ENCODE measurements at regions not wholly inside any gene's neighbourhood (a gene's known extent, or its start where the extent isn't known, plus 50 kb on each side); places are given as distances from the start of the nearest gene placed in this dataset.
"Not testable (repeated sequence)": the region's sequence is repeated elsewhere in the genome, so short reads cannot be mapped to it uniquely, and the experiment has no call there.

GRCh38 chr14:97143011-97143410, 345.8 kb downstream of the VRK1 start:
- H3K23ac ChIP-seq (ENCODE audit: low read length), result no peak overlapping the region
- WGBS (ENCODE audit: extremely low coverage, insufficient coverage, insufficient read length), result no CpG with 5 or more reads among the region's 1 CpG

DNA sequence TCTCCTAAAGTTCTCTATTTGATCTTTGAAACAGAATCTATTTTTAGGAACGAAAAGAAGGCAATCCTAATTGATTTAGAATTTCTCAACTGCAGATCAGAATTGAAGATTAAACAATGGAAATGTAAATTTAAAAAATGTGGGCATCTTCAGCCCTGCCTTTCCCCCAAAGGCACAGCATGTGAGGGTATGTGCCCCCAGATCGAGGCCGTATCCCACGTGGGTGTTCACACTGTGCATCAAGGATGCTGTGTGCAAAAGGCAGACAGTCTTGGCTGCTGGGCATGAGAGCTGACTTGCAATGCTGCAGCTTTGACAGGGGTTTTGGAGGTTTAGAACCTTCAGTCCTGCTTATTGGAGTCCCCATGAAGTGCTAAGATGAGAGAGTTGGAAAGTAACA, 346.3 kb downstream of the VRK1 start:
- no peak for DNase-seq
- WGBS (ENCODE audit: extremely low coverage, insufficient coverage, insufficient read length), result no CpG with 5 or more reads among the region's 4 CpGs
- Histone ChIP-seq H2BK5ac (ENCODE audit: low read depth, low read length, poor library complexity) (no peak overlapping the region), H4K91ac (ENCODE audit: low read depth, low read length) (no peak overlapping the region), H3K14ac (ENCODE audit: low read length) (no peak overlapping the region), H2AFZ (ENCODE audit: insufficient read depth, low read length, poor library complexity) (no peak overlapping the region), H3K4me1 (ENCODE audit: control insufficient read depth in 1 of 2, insufficient read depth in 2 of 2, low read length in 2 of 2) (no peaks in the 10 kb centered on the region), H3K9me3 (ENCODE audit: insufficient read depth, low read depth, low read length) (no peaks in the 10 kb centered on the region), H3K4me3 (ENCODE audit: low read depth, low read length) (no peak overlapping the region), H2BK12ac (ENCODE audit: low read length) (no peak overlapping the region), H3K18ac (ENCODE audit: low read length) (no peak overlapping the region), H3K23ac (ENCODE audit: low read length) (no peak overlapping the region), H2AK5ac (ENCODE audit: low read length) (no peak overlapping the region), H3K9ac (ENCODE audit: low read length) (no peak overlapping the region), H3K79me2 (ENCODE audit: control insufficient read depth, insufficient read depth, low read length, poor library complexity) (no peaks in the 10 kb centered on the region), H3K4me2 (ENCODE audit: low read length) (no peak overlapping the region), H4K8ac (ENCODE audit: low read depth, low read length) (no peak overlapping the region), H3K79me1 (ENCODE audit: low read length) (no peaks in the 10 kb centered on the region), H3K36me3 (ENCODE audit: control insufficient read depth in 1 of 2, insufficient read depth in 2 of 2, low read length in 2 of 2) (no peaks in the 10 kb centered on the region), H2BK120ac (ENCODE audit: insufficient read depth, low read length, poor library complexity) (no peak overlapping the region), H3K27ac (ENCODE audit: low read depth, low read length) (no peak overlapping the region), H4K12ac (ENCODE audit: low read depth, low read length) (no peak overlapping the region), H3K4ac (ENCODE audit: low read depth, low read length) (no peak overlapping the region), H3K27me3 (ENCODE audit: insufficient read depth, low read length) (no peaks in the 10 kb centered on the region)

More at GRCh38 chr14:97143011-97143410, 345.8 kb downstream of the VRK1 start:
- Histone ChIP-seq H3K4ac (ENCODE audit: low read depth, low read length) (no peak overlapping the region), H2BK5ac (ENCODE audit: low read depth, low read length, poor library complexity) (no peak overlapping the region), H3K9ac (ENCODE audit: low read length) (no peak overlapping the region), H4K91ac (ENCODE audit: low read depth, low read length) (no peak overlapping the region), H3K27me3 (ENCODE audit: insufficient read depth, low read length) (no peaks in the 10 kb centered on the region), H2BK120ac (ENCODE audit: insufficient read depth, low read length, poor library complexity) (no peak overlapping the region), H3K4me3 (ENCODE audit: low read depth, low read length) (no peak overlapping the region), H3K18ac (ENCODE audit: low read length) (no peak overlapping the region), H3K36me3 (ENCODE audit: control insufficient read depth in 1 of 2, insufficient read depth in 2 of 2, low read length in 2 of 2) (no peaks in the 10 kb centered on the region), H3K9me3 (ENCODE audit: insufficient read depth, low read depth, low read length) (no peaks in the 10 kb centered on the region), H2AFZ (ENCODE audit: insufficient read depth, low read length, poor library complexity) (no peak overlapping the region), H4K8ac (ENCODE audit: low read depth, low read length) (no peak overlapping the region), H2AK5ac (ENCODE audit: low read length) (no peak overlapping the region), H3K14ac (ENCODE audit: low read length) (no peak overlapping the region), H3K4me2 (ENCODE audit: low read length) (no peak overlapping the region), H3K79me2 (ENCODE audit: control insufficient read depth, insufficient read depth, low read length, poor library complexity) (no peaks in the 10 kb centered on the region), H2BK12ac (ENCODE audit: low read length) (no peak overlapping the region), H4K12ac (ENCODE audit: low read depth, low read length) (no peak overlapping the region), H3K4me1 (ENCODE audit: control insufficient read depth in 1 of 2, insufficient read depth in 2 of 2, low read length in 2 of 2) (no peaks in the 10 kb centered on the region), H3K27ac (ENCODE audit: low read depth, low read length) (no peak overlapping the region), H3K79me1 (ENCODE audit: low read length) (no peaks in the 10 kb centered on the region)
- DNase-seq, result no peak

GRCh38 chr14:97148021-97148420, 350.8 kb downstream of the VRK1 start:
- H4K91ac ChIP-seq (ENCODE audit: low read depth, low read length); H2AFZ ChIP-seq (ENCODE audit: insufficient read depth, low read length, poor library complexity); H3K23ac ChIP-seq (ENCODE audit: low read length); H3K14ac ChIP-seq (ENCODE audit: low read length); H3K36me3 ChIP-seq (ENCODE audit: control insufficient read depth in 1 of 2, insufficient read depth in 2 of 2, low read length in 2 of 2); H3K4me3 ChIP-seq (ENCODE audit: low read depth, low read length); H4K12ac ChIP-seq (ENCODE audit: low read depth, low read length); H2BK5ac ChIP-seq (ENCODE audit: low read depth, low read length, poor library complexity); H3K27ac ChIP-seq (ENCODE audit: low read depth, low read length); H4K8ac ChIP-seq (ENCODE audit: low read depth, low read length); H3K79me1 ChIP-seq (ENCODE audit: low read length); H3K18ac ChIP-seq (ENCODE audit: low read length); H3K9me3 ChIP-seq (ENCODE audit: insufficient read depth, low read depth, low read length); H3K79me2 ChIP-seq (ENCODE audit: control insufficient read depth, insufficient read depth, low read length, poor library complexity); H3K9ac ChIP-seq (ENCODE audit: low read length); H3K4me2 ChIP-seq (ENCODE audit: low read length); H3K27me3 ChIP-seq (ENCODE audit: insufficient read depth, low read length); H2AK5ac ChIP-seq (ENCODE audit: low read length); H3K4me1 ChIP-seq (ENCODE audit: control insufficient read depth in 1 of 2, insufficient read depth in 2 of 2, low read length in 2 of 2); H2BK120ac ChIP-seq (ENCODE audit: insufficient read depth, low read length, poor library complexity); H3K4ac ChIP-seq (ENCODE audit: low read depth, low read length); H2BK12ac ChIP-seq (ENCODE audit: low read length); DNase-seq: not testable (repeated sequence)

GRCh38 chr14:97149775-97150174, 352.6 kb downstream of the VRK1 start:
- Histone ChIP-seq H4K12ac (ENCODE audit: low read depth, low read length) (no peak overlapping the region), H3K79me2 (ENCODE audit: control insufficient read depth, insufficient read depth, low read length, poor library complexity) (no peaks in the 10 kb centered on the region), H3K9ac (ENCODE audit: low read length) (no peak overlapping the region), H3K14ac (ENCODE audit: low read length) (no peak overlapping the region), H3K79me1 (ENCODE audit: low read length) (no peaks in the 10 kb centered on the region), H4K8ac (ENCODE audit: low read depth, low read length) (no peak overlapping the region), H3K23ac (ENCODE audit: low read length) (no peak overlapping the region), H3K36me3 (ENCODE audit: control insufficient read depth in 1 of 2, insufficient read depth in 2 of 2, low read length in 2 of 2) (no peaks in the 10 kb centered on the region), H2BK12ac (ENCODE audit: low read length) (no peak overlapping the region), H2BK120ac (ENCODE audit: insufficient read depth, low read length, poor library complexity) (no peak overlapping the region), H3K4me3 (ENCODE audit: low read depth, low read length) (no peak overlapping the region), H3K4me1 (ENCODE audit: control insufficient read depth in 1 of 2, insufficient read depth in 2 of 2, low read length in 2 of 2) (no peaks in the 10 kb centered on the region), H2BK5ac (ENCODE audit: low read depth, low read length, poor library complexity) (no peak overlapping the region), H3K27me3 (ENCODE audit: insufficient read depth, low read length) (no peaks in the 10 kb centered on the region), H3K4ac (ENCODE audit: low read depth, low read length) (no peak overlapping the region), H2AK5ac (ENCODE audit: low read length) (no peak overlapping the region), H2AFZ (ENCODE audit: insufficient read depth, low read length, poor library complexity) (no peak overlapping the region), H3K9me3 (ENCODE audit: insufficient read depth, low read depth, low read length) (no peaks in the 10 kb centered on the region), H4K91ac (ENCODE audit: low read depth, low read length) (no peak overlapping the region), H3K27ac (ENCODE audit: low read depth, low read length) (no peak overlapping the region), H3K18ac (ENCODE audit: low read length) (no peak overlapping the region), H3K4me2 (ENCODE audit: low read length) (no peak overlapping the region)
- no CpG with 5 or more reads among the region's 3 CpGs for WGBS (ENCODE audit: extremely low coverage, insufficient coverage, insufficient read length)
- no peak for DNase-seq
